ENCODE measurements at regions not wholly inside any gene's neighbourhood (a gene's known extent, or its start where the extent isn't known, plus 50 kb on each side); places are given as distances from the start of the nearest gene placed in this dataset.

GRCh38 chr1:14067711-14068110 is 367.7 kb downstream of the PRDM2 start:
- no peak overlapping the region for H3K4me3 ChIP-seq (replicated peaks; ENCODE audit: low read depth, low read length)
- TF ChIP-seq CTCF (IDR thresholded peaks at IDR 0.05; ENCODE audit: low read depth, low read length, missing control alignments), result no peak
- no peak for DNase-seq (ENCODE audit: extremely low read depth, low read depth)

GRCh38 chr1:14071581-14071980 is 371.6 kb downstream of the PRDM2 start:
- DNase-seq (ENCODE audit: extremely low read depth, low read depth), result no peak
- TF ChIP-seq CTCF (IDR thresholded peaks at IDR 0.05; ENCODE audit: low read depth, low read length, missing control alignments), result no peak
- no peak overlapping the region for H3K4me3 ChIP-seq (replicated peaks; ENCODE audit: low read depth, low read length)

GRCh38 chr1:14080653-14081052 is 380.7 kb downstream of the PRDM2 start:
- H3K4me3 ChIP-seq (replicated peaks; ENCODE audit: low read depth, low read length), result no peak overlapping the region
- DNase-seq (ENCODE audit: extremely low read depth, low read depth), result no peak
- no peak for TF ChIP-seq CTCF (IDR thresholded peaks at IDR 0.05; ENCODE audit: low read depth, low read length, missing control alignments)

GRCh38 chr1:14082331-14082730 is 382.3 kb downstream of the PRDM2 start:
- no peak for DNase-seq (ENCODE audit: extremely low read depth, low read depth)
- no peak overlapping the region for H3K4me3 ChIP-seq (replicated peaks; ENCODE audit: low read depth, low read length)
- no peak for TF ChIP-seq CTCF (IDR thresholded peaks at IDR 0.05; ENCODE audit: low read depth, low read length, missing control alignments)

- no peak for TF ChIP-seq CTCF (IDR thresholded peaks at IDR 0.05; ENCODE audit: low read depth, low read length, missing control alignments)
- H3K4me3 ChIP-seq (replicated peaks; ENCODE audit: low read depth, low read length), result no peak overlapping the region
- no peak for DNase-seq (ENCODE audit: extremely low read depth, low read depth)
Measured at GRCh38 chr1:14083277-14083676, 383.3 kb downstream of the PRDM2 start.

GRCh38 chr1:14083706-14084105 is 383.7 kb downstream of the PRDM2 start:
- no peak for TF ChIP-seq CTCF (IDR thresholded peaks at IDR 0.05; ENCODE audit: low read depth, low read length, missing control alignments)
- no peak for DNase-seq (ENCODE audit: extremely low read depth, low read depth)
- H3K4me3 ChIP-seq (replicated peaks; ENCODE audit: low read depth, low read length), result no peak overlapping the region

GRCh38 chr1:14090062-14090461 is 390.1 kb downstream of the PRDM2 start:
- no peak overlapping the region for H3K4me3 ChIP-seq (replicated peaks; ENCODE audit: low read depth, low read length)
- no peak for DNase-seq (ENCODE audit: extremely low read depth, low read depth)
- no peak for TF ChIP-seq CTCF (IDR thresholded peaks at IDR 0.05; ENCODE audit: low read depth, low read length, missing control alignments)
